HEK293 (cell line): ENCODE measurements at regions not wholly inside any gene's neighbourhood (a gene's known extent, or its start where the extent isn't known, plus 50 kb on each side); places are given as distances from the start of the nearest gene placed in this dataset.

Source experiments
- GLIS1 ChIP-seq: fragments of 450-650 bp; formaldehyde crosslinking; IDR thresholded peaks from 2 replicates; pipeline ENCODE4 v1.5.1; 2016; ENCODE audit warnings: missing biosample characterization, missing genetic modification characterization
- HOXD13 ChIP-seq: sonication (generic); formaldehyde crosslinking; IDR thresholded peaks from 2 replicates; pipeline ENCODE4 v1.8.0; 2022; ENCODE audit warnings: missing genetic modification reagents, borderline replicate concordance
- KLF10 ChIP-seq: fragments of 450-650 bp; IDR thresholded peaks from 2 replicates; pipeline ENCODE4 v1.5.1; 2018; ENCODE audit warnings: missing biosample characterization, mild to moderate bottlenecking, missing genetic modification characterization
- MYNN ChIP-seq: fragments of 450-650 bp; formaldehyde crosslinking; IDR thresholded peaks from 2 replicates; pipeline ENCODE4 v1.5.1; 2016; ENCODE audit warnings: missing biosample characterization, missing genetic modification characterization, borderline replicate concordance
- SP3 ChIP-seq: fragments of 450-650 bp; formaldehyde crosslinking; IDR thresholded peaks from 2 replicates; pipeline ENCODE4 v1.5.1; 2016; ENCODE audit warnings: missing biosample characterization, missing genetic modification characterization
- ZBTB21 ChIP-seq: fragments of 450-650 bp; formaldehyde crosslinking; IDR thresholded peaks from 2 replicates; pipeline ENCODE4 v1.5.1; 2017; ENCODE audit warnings: missing biosample characterization, missing genetic modification characterization
- ZBTB8A ChIP-seq: fragments of 450-650 bp; formaldehyde crosslinking; IDR thresholded peaks from 2 replicates; pipeline ENCODE4 v1.5.1; 2016; ENCODE audit warnings: missing biosample characterization, missing genetic modification characterization
- ZFP37 ChIP-seq: fragments of 450-650 bp; formaldehyde crosslinking; IDR thresholded peaks from 2 replicates; pipeline ENCODE4 v1.5.1; 2016; ENCODE audit warnings: missing biosample characterization, missing genetic modification characterization
- ZNF10 ChIP-seq: fragments of 450-650 bp; formaldehyde crosslinking; IDR thresholded peaks from 2 replicates; pipeline ENCODE4 v1.5.1; 2017; ENCODE audit warnings: missing biosample characterization, missing genetic modification characterization
- ZNF2 ChIP-seq: fragments of 450-650 bp; formaldehyde crosslinking; IDR thresholded peaks from 2 replicates; pipeline ENCODE4 v1.5.1; 2016; ENCODE audit warnings: missing biosample characterization, missing genetic modification characterization
- ZNF214 ChIP-seq: fragments of 450-650 bp; formaldehyde crosslinking; IDR thresholded peaks from 2 replicates; pipeline ENCODE4 v1.5.1; 2017; ENCODE audit warnings: missing biosample characterization, mild to moderate bottlenecking, missing genetic modification characterization, borderline replicate concordance
- ZNF292 ChIP-seq: fragments of 450-650 bp; formaldehyde crosslinking; IDR thresholded peaks from 2 replicates; pipeline ENCODE4 v1.5.1; 2016; ENCODE audit warnings: low read depth, missing biosample characterization, missing genetic modification characterization, borderline replicate concordance
- ZNF416 ChIP-seq: fragments of 450-650 bp; formaldehyde crosslinking; IDR thresholded peaks from 2 replicates; pipeline ENCODE4 v1.5.1; 2016; ENCODE audit warnings: missing biosample characterization, missing genetic modification characterization
- ZNF48 ChIP-seq: fragments of 450-650 bp; formaldehyde crosslinking; IDR thresholded peaks from 2 replicates; pipeline ENCODE4 v1.5.1; 2016; ENCODE audit warnings: missing biosample characterization, missing genetic modification characterization
- ZNF530 ChIP-seq: fragments of 450-650 bp; formaldehyde crosslinking; IDR thresholded peaks from 2 replicates; pipeline ENCODE4 v1.5.1; 2016; ENCODE audit warnings: low read depth, missing biosample characterization, missing genetic modification characterization
- ZNF544 ChIP-seq: fragments of 450-650 bp; formaldehyde crosslinking; IDR thresholded peaks from 2 replicates; pipeline ENCODE4 v1.5.0; 2017; ENCODE audit warnings: missing biosample characterization, missing genetic modification characterization
- ZNF558 ChIP-seq: fragments of 450-650 bp; formaldehyde crosslinking; IDR thresholded peaks from 2 replicates; pipeline ENCODE4 v1.5.1; 2016; ENCODE audit warnings: missing biosample characterization, missing genetic modification characterization
- ZNF629 ChIP-seq: fragments of 450-650 bp; formaldehyde crosslinking; IDR thresholded peaks from 2 replicates; pipeline ENCODE4 v1.5.1; 2017; ENCODE audit warnings: missing biosample characterization, missing genetic modification characterization
- ZNF747 ChIP-seq: fragments of 450-650 bp; formaldehyde crosslinking; IDR thresholded peaks from 2 replicates; pipeline ENCODE4 v1.5.1; 2016; ENCODE audit warnings: missing biosample characterization, missing genetic modification characterization
- ZNF768 ChIP-seq: fragments of 450-650 bp; formaldehyde crosslinking; IDR thresholded peaks from 2 replicates; pipeline ENCODE4 v1.5.1; 2018; ENCODE audit warnings: missing biosample characterization, mild to moderate bottlenecking, missing genetic modification characterization
- ZNF837 ChIP-seq: fragments of 450-650 bp; formaldehyde crosslinking; IDR thresholded peaks from 2 replicates; pipeline ENCODE4 v1.5.1; 2016; ENCODE audit warnings: missing biosample characterization, missing genetic modification characterization
- ZSCAN16 ChIP-seq: fragments of 450-650 bp; formaldehyde crosslinking; IDR thresholded peaks from 2 replicates; pipeline ENCODE4 v1.5.1; 2016; ENCODE audit warnings: missing biosample characterization, missing genetic modification characterization
- TF ChIP-seq, protein P1 (sequence below): fragments of 450-650 bp; formaldehyde crosslinking; IDR thresholded peaks from 2 replicates; pipeline ENCODE4 v1.5.1; 2017; ENCODE audit warnings: missing biosample characterization, missing genetic modification characterization
- TF ChIP-seq, protein P2 (sequence below): fragments of 450-650 bp; formaldehyde crosslinking; IDR thresholded peaks from 2 replicates; pipeline ENCODE4 v1.5.1; 2017; ENCODE audit warnings: missing biosample characterization, missing genetic modification characterization
- TF ChIP-seq, protein P3 (sequence below): fragments of 450-650 bp; formaldehyde crosslinking; IDR thresholded peaks from 2 replicates; pipeline ENCODE4 v1.5.1; 2016; ENCODE audit warnings: missing biosample characterization, missing genetic modification characterization
- TF ChIP-seq, protein P4 (sequence below): fragments of 450-650 bp; formaldehyde crosslinking; IDR thresholded peaks from 2 replicates; pipeline ENCODE4 v1.5.1; 2017; ENCODE audit warnings: missing biosample characterization, missing genetic modification characterization
- TF ChIP-seq, protein P5 (sequence below): fragments of 450-650 bp; formaldehyde crosslinking; IDR thresholded peaks from 2 replicates; pipeline ENCODE4 v1.5.1; 2016; ENCODE audit warnings: missing biosample characterization, missing genetic modification characterization, low read depth

DNA sequence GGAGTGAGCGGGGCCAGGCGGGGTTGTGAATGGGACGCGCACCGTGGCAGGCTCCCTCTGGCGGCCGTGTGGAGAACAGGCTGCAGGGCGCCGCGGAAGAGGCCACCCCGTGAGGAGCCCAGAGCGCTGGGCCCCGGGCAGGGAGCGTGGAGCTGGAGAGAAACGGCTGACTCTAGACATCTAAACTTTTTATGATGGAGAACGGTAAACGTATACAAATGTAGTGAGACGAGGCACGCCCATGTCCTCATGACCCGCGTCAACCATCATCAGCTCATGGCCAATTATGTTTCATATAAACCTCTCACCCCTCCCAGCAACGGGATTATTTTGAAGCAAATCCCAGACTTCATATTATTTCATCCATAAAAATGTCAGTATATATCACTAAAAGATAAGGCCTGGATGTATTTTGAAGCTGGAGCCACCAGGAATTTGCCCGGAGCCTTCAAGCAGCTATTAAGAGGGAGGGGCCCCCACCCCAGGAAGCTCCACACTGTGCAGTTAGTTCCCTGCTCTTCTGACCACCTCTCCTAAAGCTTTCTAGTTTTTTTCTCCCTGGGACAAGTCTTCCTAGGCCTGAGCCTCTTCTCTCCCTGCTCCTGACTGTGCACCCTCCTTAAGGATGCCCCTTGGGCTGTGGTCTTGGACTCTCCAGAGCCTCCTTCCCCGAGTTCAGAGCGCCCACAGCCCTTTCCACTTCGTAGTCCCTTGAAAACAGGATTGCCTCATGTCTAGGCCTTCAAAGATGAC is 149.5 kb downstream of the SMAD6 start (continued):
- TF ChIP-seq SP3 (no peak), GLIS1 (tag by site-specific recombination) (peak; percentile 69), ZSCAN16 (tag by site-specific recombination) (0 out of 2 replicates have a peak, but pooled peaks have one; percentile 47), ZNF2 (tag by site-specific recombination) (peak; percentile 99), ZNF747 (tag by site-specific recombination) (no peak), ZNF530 (no peak), ZNF48 (tag by site-specific recombination) (no peak), ZNF10 (tag by site-specific recombination) (0 out of 2 replicates have a peak, but pooled peaks have one; percentile 9), ZNF837 (no peak), ZBTB8A (tag by site-specific recombination) (peak; percentile 94), ZFP37 (peak; percentile 90), ZBTB21 (tag by site-specific recombination) (no peak), ZNF416 (tag by site-specific recombination) (no peak), ZNF214 (tag by site-specific recombination) (no peak), ZNF629 (tag by site-specific recombination) (peak; percentile 75), HOXD13 (CRISPR knock-in tag) (peak; percentile 68), KLF10 (peak; percentile 70), ZNF558 (tag by site-specific recombination) (peak; percentile 32; the same call in 1 of the 2 replicates), ZNF768 (tag by site-specific recombination) (no peak), ZNF292 (tag by site-specific recombination) (no peak), ZNF544 (no peak), MYNN (tag by site-specific recombination) (0 out of 2 replicates have a peak, but pooled peaks have one; percentile 47)
- TF ChIP-seq, protein P1, sequence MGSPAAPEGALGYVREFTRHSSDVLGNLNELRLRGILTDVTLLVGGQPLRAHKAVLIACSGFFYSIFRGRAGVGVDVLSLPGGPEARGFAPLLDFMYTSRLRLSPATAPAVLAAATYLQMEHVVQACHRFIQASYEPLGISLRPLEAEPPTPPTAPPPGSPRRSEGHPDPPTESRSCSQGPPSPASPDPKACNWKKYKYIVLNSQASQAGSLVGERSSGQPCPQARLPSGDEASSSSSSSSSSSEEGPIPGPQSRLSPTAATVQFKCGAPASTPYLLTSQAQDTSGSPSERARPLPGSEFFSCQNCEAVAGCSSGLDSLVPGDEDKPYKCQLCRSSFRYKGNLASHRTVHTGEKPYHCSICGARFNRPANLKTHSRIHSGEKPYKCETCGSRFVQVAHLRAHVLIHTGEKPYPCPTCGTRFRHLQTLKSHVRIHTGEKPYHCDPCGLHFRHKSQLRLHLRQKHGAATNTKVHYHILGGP (tag by site-specific recombination) = no peak
- TF ChIP-seq, protein P2, sequence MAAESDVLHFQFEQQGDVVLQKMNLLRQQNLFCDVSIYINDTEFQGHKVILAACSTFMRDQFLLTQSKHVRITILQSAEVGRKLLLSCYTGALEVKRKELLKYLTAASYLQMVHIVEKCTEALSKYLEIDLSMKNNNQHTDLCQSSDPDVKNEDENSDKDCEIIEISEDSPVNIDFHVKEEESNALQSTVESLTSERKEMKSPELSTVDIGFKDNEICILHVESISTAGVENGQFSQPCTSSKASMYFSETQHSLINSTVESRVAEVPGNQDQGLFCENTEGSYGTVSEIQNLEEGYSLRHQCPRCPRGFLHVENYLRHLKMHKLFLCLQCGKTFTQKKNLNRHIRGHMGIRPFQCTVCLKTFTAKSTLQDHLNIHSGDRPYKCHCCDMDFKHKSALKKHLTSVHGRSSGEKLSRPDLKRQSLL (tag by site-specific recombination) = peak; percentile 99
- TF ChIP-seq, protein P3, sequence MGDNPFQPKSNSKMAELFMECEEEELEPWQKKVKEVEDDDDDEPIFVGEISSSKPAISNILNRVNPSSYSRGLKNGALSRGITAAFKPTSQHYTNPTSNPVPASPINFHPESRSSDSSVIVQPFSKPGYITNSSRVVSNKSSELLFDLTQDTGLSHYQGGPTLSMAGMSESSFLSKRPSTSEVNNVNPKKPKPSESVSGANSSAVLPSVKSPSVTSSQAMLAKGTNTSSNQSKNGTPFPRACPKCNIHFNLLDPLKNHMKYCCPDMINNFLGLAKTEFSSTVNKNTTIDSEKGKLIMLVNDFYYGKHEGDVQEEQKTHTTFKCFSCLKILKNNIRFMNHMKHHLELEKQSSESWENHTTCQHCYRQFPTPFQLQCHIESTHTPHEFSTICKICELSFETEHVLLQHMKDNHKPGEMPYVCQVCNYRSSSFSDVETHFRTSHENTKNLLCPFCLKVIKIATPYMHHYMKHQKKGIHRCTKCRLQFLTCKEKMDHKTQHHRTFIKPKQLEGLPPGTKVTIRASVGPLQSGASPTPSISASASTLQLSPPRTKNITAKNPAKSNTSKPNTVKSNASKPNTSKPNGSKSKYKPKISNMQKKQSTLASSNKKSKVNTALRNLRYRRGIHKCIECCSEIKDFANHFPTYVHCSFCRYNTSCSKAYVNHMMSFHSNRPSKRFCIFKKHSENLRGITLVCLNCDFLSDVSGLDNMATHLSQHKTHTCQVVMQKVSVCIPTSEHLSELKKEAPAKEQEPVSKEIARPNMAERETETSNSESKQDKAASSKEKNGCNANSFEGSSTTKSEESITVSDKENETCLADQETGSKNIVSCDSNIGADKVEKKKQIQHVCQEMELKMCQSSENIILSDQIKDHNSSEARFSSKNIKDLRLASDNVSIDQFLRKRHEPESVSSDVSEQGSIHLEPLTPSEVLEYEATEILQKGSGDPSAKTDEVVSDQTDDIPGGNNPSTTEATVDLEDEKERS = no peak
- TF ChIP-seq, protein P4, sequence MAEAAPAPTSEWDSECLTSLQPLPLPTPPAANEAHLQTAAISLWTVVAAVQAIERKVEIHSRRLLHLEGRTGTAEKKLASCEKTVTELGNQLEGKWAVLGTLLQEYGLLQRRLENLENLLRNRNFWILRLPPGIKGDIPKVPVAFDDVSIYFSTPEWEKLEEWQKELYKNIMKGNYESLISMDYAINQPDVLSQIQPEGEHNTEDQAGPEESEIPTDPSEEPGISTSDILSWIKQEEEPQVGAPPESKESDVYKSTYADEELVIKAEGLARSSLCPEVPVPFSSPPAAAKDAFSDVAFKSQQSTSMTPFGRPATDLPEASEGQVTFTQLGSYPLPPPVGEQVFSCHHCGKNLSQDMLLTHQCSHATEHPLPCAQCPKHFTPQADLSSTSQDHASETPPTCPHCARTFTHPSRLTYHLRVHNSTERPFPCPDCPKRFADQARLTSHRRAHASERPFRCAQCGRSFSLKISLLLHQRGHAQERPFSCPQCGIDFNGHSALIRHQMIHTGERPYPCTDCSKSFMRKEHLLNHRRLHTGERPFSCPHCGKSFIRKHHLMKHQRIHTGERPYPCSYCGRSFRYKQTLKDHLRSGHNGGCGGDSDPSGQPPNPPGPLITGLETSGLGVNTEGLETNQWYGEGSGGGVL (tag by site-specific recombination) = no peak
- TF ChIP-seq, protein P5, sequence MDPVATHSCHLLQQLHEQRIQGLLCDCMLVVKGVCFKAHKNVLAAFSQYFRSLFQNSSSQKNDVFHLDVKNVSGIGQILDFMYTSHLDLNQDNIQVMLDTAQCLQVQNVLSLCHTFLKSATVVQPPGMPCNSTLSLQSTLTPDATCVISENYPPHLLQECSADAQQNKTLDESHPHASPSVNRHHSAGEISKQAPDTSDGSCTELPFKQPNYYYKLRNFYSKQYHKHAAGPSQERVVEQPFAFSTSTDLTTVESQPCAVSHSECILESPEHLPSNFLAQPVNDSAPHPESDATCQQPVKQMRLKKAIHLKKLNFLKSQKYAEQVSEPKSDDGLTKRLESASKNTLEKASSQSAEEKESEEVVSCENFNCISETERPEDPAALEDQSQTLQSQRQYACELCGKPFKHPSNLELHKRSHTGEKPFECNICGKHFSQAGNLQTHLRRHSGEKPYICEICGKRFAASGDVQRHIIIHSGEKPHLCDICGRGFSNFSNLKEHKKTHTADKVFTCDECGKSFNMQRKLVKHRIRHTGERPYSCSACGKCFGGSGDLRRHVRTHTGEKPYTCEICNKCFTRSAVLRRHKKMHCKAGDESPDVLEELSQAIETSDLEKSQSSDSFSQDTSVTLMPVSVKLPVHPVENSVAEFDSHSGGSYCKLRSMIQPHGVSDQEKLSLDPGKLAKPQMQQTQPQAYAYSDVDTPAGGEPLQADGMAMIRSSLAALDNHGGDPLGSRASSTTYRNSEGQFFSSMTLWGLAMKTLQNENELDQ (tag by site-specific recombination) = no peak
